LNCaP clone FGC (cell line): ENCODE measurements at regions not wholly inside any gene's neighbourhood (a gene's known extent, or its start where the extent isn't known, plus 50 kb on each side); places are given as distances from the start of the nearest gene placed in this dataset.
"Not testable (repeated sequence)": the region's sequence is repeated elsewhere in the genome, so short reads cannot be mapped to it uniquely, and the experiment has no call there.

Experiments used
- DNase-seq: peaks from one replicate; pipeline ENCODE4 v3.0.0-alpha.2; 2011; ENCODE audit warnings: low read depth
- H3K4me3 ChIP-seq: 2 replicates; pipeline ENCODE4 v1.5.1; 2011; ENCODE audit warnings: mild to moderate bottlenecking, low read depth, low read length, control low read depth
- TF ChIP-seq, protein P1 (sequence below): IDR thresholded peaks from 2 replicates; pipeline ENCODE4 v1.5.1; 2012; ENCODE audit warnings: mild to moderate bottlenecking; ENCODE audit not compliant: control insufficient read depth, insufficient read depth; ENCODE audit errors: extremely low read depth

- TF ChIP-seq, protein P1, sequence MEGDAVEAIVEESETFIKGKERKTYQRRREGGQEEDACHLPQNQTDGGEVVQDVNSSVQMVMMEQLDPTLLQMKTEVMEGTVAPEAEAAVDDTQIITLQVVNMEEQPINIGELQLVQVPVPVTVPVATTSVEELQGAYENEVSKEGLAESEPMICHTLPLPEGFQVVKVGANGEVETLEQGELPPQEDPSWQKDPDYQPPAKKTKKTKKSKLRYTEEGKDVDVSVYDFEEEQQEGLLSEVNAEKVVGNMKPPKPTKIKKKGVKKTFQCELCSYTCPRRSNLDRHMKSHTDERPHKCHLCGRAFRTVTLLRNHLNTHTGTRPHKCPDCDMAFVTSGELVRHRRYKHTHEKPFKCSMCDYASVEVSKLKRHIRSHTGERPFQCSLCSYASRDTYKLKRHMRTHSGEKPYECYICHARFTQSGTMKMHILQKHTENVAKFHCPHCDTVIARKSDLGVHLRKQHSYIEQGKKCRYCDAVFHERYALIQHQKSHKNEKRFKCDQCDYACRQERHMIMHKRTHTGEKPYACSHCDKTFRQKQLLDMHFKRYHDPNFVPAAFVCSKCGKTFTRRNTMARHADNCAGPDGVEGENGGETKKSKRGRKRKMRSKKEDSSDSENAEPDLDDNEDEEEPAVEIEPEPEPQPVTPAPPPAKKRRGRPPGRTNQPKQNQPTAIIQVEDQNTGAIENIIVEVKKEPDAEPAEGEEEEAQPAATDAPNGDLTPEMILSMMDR, result no peak
- DNase-seq, result no peak
- H3K4me3 ChIP-seq, result no peak overlapping the region
Observed at GRCh38 chr2:228519561-228519960, 338.1 kb upstream of the SPHKAP start.

DNA sequence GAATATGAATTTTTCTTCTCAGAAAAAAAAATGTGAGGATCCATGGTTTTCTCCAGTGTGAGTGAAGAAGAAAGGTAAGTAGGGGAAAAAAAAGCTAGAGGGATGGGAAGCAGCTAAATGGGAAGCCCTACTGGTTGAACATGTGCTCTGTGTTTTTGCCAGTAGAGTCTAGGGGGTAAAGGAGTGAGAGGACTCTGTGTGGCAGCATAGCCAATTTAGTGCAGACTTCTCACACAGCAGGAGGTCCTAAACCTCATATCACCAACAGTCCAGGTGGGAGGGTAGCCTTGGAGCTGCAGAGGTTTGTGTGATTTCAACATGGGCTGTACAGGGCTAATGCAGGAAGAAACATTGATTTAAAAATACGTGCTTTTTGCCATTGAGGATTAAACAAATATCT, 334.5 kb upstream of the SPHKAP start:
- TF ChIP-seq, protein P1, result no peak
- no peak for DNase-seq
- H3K4me3 ChIP-seq, result no peak overlapping the region

- not testable (repeated sequence) for H3K4me3 ChIP-seq, DNase-seq
Observed at GRCh38 chr2:228513480-228513879, 332.0 kb upstream of the SPHKAP start.

GRCh38 chr2:228509021-228509420, 327.5 kb upstream of the SPHKAP start:
- H3K4me3 ChIP-seq, result no peak overlapping the region
- no peak for DNase-seq
- TF ChIP-seq, protein P1, result no peak

DNA sequence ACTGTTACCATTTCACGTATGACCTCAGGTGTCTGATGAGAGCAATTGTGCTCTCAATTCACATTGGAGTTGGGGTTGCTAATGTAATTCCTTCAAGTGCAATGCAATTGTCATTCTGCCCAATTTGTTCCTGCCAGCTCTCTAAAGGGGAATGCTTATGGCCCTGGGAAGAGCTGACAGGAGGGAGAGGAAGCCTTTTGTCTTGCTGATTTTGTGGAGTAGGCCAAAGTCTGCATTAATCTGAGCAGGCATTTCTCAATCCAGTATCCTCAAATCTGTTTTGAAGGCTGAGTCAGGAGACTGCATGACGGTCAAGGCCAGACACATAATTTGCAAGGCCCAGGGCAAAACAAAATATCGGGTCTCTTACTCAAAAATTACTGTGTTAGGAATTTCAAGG, 326.4 kb upstream of the SPHKAP start:
- DNase-seq, result no peak
- TF ChIP-seq, protein P1, result no peak
- no peak overlapping the region for H3K4me3 ChIP-seq

DNA sequence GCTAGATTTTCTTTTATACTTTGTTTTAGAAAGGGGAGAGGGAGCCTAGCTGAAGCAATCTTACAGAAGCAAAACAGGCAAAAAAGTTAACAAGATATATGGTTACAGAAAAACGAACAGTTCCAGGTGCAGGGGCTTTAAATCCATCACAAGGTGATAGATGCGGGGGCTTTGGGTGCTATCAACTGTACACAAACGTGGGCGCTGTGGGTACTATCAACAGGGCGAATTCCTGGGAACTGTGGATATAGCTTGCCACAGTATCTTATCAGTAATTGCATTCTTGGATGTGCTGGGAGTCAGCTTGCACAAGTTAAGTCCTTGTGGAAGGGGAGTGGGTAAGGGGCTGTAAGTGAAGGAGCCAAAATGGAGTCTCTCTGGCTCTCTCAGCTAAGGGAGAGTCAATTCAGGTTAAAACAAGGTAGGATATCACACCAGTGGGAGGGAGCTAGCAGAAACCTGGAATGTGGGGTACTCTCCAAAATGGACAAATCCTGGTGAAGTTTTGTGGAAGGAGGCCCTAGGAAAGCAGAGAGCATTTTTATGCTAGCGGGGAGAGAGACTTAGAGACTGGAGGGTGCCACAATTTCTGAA, 325.8 kb upstream of the SPHKAP start:
- no peak overlapping the region for H3K4me3 ChIP-seq
- no peak for DNase-seq
- TF ChIP-seq, protein P1, result no peak

DNA sequence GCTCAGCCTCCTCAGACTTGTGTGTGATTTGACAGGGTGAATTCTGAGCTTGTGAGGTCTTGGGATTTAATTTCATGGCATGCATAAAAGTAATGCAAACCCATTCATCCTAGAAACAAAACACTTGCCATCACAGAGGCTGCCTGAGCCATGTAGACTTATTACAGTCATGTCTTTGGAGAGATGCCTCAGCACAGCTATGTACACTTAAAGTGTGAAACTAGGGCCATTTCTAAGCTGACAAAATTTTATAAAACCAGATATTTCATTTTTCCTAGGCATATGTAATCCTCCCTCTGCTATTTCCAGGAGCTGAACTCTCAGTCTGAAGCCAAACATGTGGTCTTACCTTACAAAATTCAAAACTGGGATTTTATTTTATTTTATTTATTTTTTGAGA, 322.2 kb upstream of the SPHKAP start:
- TF ChIP-seq, protein P1, result no peak
- no peak for DNase-seq
- H3K4me3 ChIP-seq, result no peak overlapping the region
